HEK293 (cell line): ENCODE measurements at regions not wholly inside any gene's neighbourhood (a gene's known extent, or its start where the extent isn't known, plus 50 kb on each side); places are given as distances from the start of the nearest gene placed in this dataset.

Experiments used
- CTCF ChIA-PET: fragments of 350-600 bp; formaldehyde crosslinking; extraction: SDS; loops from one replicate; lab custom pipeline; 2021; ENCODE audit warnings: antibody characterized with exemption; lab: Yijun Ruan, JAX
- POLR2A ChIA-PET: fragments of 300-600 bp; formaldehyde crosslinking; extraction: SDS; loops from one replicate; lab custom pipeline; 2020; ENCODE audit warnings: antibody characterized with exemption, inconsistent platforms; lab: Yijun Ruan, JAX
- H3K27ac ChIP-seq: fragments of 200-500 bp; sonication (Bioruptor generic); 2 replicates; pipeline ENCODE4 v1.5.1; 2014; ENCODE audit warnings: low read depth, low read length, control low read depth, inconsistent platforms; ENCODE audit errors: extremely low read depth
- H3K36me3 ChIP-seq, 2 experiments: fragments of 200-500 bp in 1 of 2; sonication (Bioruptor generic) in 1 of 2; 1 replicate in 1 of 2; 2 replicates in 1 of 2; pipeline ENCODE4 v1.5.1; 2014 to 2017; ENCODE audit warnings: inconsistent platforms in 2 of 2, low read length in 2 of 2; ENCODE audit not compliant: control insufficient read depth in 2 of 2, insufficient read depth in 1 of 2
- H3K4me1 ChIP-seq: fragments of 200-500 bp; sonication (Bioruptor generic); 2 replicates; pipeline ENCODE4 v1.5.1; 2014; ENCODE audit warnings: mild to moderate bottlenecking, low read length, inconsistent platforms; ENCODE audit not compliant: control insufficient read depth, insufficient read depth
- H3K4me3 ChIP-seq: 2 replicates; pipeline ENCODE4 v1.5.1; 2011; ENCODE audit warnings: low read depth, mild to moderate bottlenecking, control low read depth, low read length, moderate library complexity
- H3K9me3 ChIP-seq: fragments of 200-500 bp; sonication (Bioruptor generic); 2 replicates; pipeline ENCODE4 v1.5.1; 2014; ENCODE audit warnings: low read depth, low read length, inconsistent platforms; ENCODE audit not compliant: control insufficient read depth, insufficient read depth
- HOXC10 ChIP-seq: sonication (generic); formaldehyde crosslinking; IDR thresholded peaks from 2 replicates; pipeline ENCODE4 v1.8.1; 2023; ENCODE audit warnings: mild to moderate bottlenecking, missing genetic modification reagents
- KLF7 ChIP-seq: fragments of 450-650 bp; formaldehyde crosslinking; IDR thresholded peaks from 2 replicates; pipeline ENCODE4 v1.5.1; 2016; ENCODE audit warnings: missing biosample characterization, missing genetic modification characterization, borderline replicate concordance
- REPIN1 ChIP-seq: fragments of 450-650 bp; formaldehyde crosslinking; IDR thresholded peaks from 2 replicates; pipeline ENCODE4 v1.5.1; 2017; ENCODE audit warnings: missing biosample characterization, missing genetic modification characterization, low read depth
- ZNF121 ChIP-seq: fragments of 450-650 bp; formaldehyde crosslinking; IDR thresholded peaks from 2 replicates; pipeline ENCODE4 v1.5.1; 2016; ENCODE audit warnings: missing biosample characterization, missing genetic modification characterization
- ZNF146 ChIP-seq: fragments of 450-650 bp; formaldehyde crosslinking; IDR thresholded peaks from 2 replicates; pipeline ENCODE4 v1.5.1; 2016; ENCODE audit warnings: missing biosample characterization, missing genetic modification characterization
- ZNF155 ChIP-seq: fragments of 450-650 bp; formaldehyde crosslinking; IDR thresholded peaks from 2 replicates; pipeline ENCODE4 v1.5.1; 2016; ENCODE audit warnings: missing biosample characterization, missing genetic modification characterization
- ZNF169 ChIP-seq: fragments of 450-650 bp; formaldehyde crosslinking; IDR thresholded peaks from 2 replicates; pipeline ENCODE4 v1.5.1; 2016; ENCODE audit warnings: missing biosample characterization, missing genetic modification characterization
- ZNF174 ChIP-seq: fragments of 450-650 bp; formaldehyde crosslinking; IDR thresholded peaks from 2 replicates; pipeline ENCODE4 v1.5.0; 2017; ENCODE audit warnings: missing biosample characterization, mild to moderate bottlenecking, missing genetic modification characterization
- ZNF184 ChIP-seq: fragments of 450-650 bp; IDR thresholded peaks from 2 replicates; pipeline ENCODE4 v1.5.1; 2018; ENCODE audit warnings: missing biosample characterization, mild to moderate bottlenecking, missing genetic modification characterization
- ZNF274 ChIP-seq, 2 experiments: fragments of 200-500 bp in 1 of 2; fragments of 450-650 bp in 1 of 2; sonication (Bioruptor generic) in 1 of 2; formaldehyde crosslinking in 1 of 2; IDR thresholded peaks; 2 replicates each; pipeline versions ENCODE4 v1.5.1 to v1.6.1; 2014 to 2016; ENCODE audit warnings: borderline replicate concordance in 1 of 2, inconsistent platforms in 1 of 2, low read length in 1 of 2, missing biosample characterization in 1 of 2, missing genetic modification characterization in 1 of 2
- ZNF311 ChIP-seq: fragments of 450-650 bp; formaldehyde crosslinking; IDR thresholded peaks from 2 replicates; pipeline ENCODE4 v1.5.1; 2017; ENCODE audit warnings: missing biosample characterization, missing genetic modification characterization, borderline replicate concordance
- ZNF416 ChIP-seq: fragments of 450-650 bp; formaldehyde crosslinking; IDR thresholded peaks from 2 replicates; pipeline ENCODE4 v1.5.1; 2016; ENCODE audit warnings: missing biosample characterization, missing genetic modification characterization
- ZNF488 ChIP-seq: fragments of 450-650 bp; formaldehyde crosslinking; IDR thresholded peaks from 2 replicates; pipeline ENCODE4 v1.5.1; 2016; ENCODE audit warnings: missing biosample characterization, missing genetic modification characterization
- ZNF544 ChIP-seq: fragments of 450-650 bp; formaldehyde crosslinking; IDR thresholded peaks from 2 replicates; pipeline ENCODE4 v1.5.0; 2017; ENCODE audit warnings: missing biosample characterization, missing genetic modification characterization
- ZNF548 ChIP-seq: fragments of 450-650 bp; formaldehyde crosslinking; IDR thresholded peaks from 2 replicates; pipeline ENCODE4 v1.5.1; 2016; ENCODE audit warnings: missing biosample characterization, missing genetic modification characterization
- ZNF560 ChIP-seq: fragments of 450-650 bp; formaldehyde crosslinking; IDR thresholded peaks from 2 replicates; pipeline ENCODE4 v1.5.1; 2017; ENCODE audit warnings: missing biosample characterization, missing genetic modification characterization, borderline replicate concordance
- ZNF561 ChIP-seq: fragments of 450-650 bp; IDR thresholded peaks from 2 replicates; pipeline ENCODE4 v1.5.1; 2018; ENCODE audit warnings: missing biosample characterization, missing genetic modification characterization, borderline replicate concordance
- ZNF624 ChIP-seq: fragments of 450-650 bp; formaldehyde crosslinking; IDR thresholded peaks from 2 replicates; pipeline ENCODE4 v1.5.1; 2017; ENCODE audit warnings: missing biosample characterization, missing genetic modification characterization
- ZNF654 ChIP-seq: fragments of 450-650 bp; formaldehyde crosslinking; IDR thresholded peaks from 2 replicates; pipeline ENCODE4 v1.5.1; 2016; ENCODE audit warnings: low read depth, missing biosample characterization, missing genetic modification characterization
- ZNF776 ChIP-seq: fragments of 450-650 bp; formaldehyde crosslinking; IDR thresholded peaks from 2 replicates; pipeline ENCODE4 v1.5.0; 2017; ENCODE audit warnings: missing biosample characterization, missing genetic modification characterization, borderline replicate concordance
- TF ChIP-seq, protein P1 (sequence below): fragments of 450-650 bp; formaldehyde crosslinking; IDR thresholded peaks from 2 replicates; pipeline ENCODE4 v1.5.1; 2016; ENCODE audit warnings: missing biosample characterization, missing genetic modification characterization
- TF ChIP-seq, protein P2 (sequence below): fragments of 450-650 bp; formaldehyde crosslinking; IDR thresholded peaks from 2 replicates; pipeline ENCODE4 v1.5.1; 2016; ENCODE audit warnings: missing biosample characterization, missing genetic modification characterization
- TF ChIP-seq, protein P3 (sequence below): fragments of 450-650 bp; formaldehyde crosslinking; IDR thresholded peaks from 2 replicates; pipeline ENCODE4 v1.5.1; 2016; ENCODE audit warnings: missing biosample characterization, missing genetic modification characterization

- no peaks in the 10 kb centered on the region for H3K36me3 ChIP-seq
- H3K27ac ChIP-seq: no peak overlapping the region
- TF ChIP-seq, protein P1, sequence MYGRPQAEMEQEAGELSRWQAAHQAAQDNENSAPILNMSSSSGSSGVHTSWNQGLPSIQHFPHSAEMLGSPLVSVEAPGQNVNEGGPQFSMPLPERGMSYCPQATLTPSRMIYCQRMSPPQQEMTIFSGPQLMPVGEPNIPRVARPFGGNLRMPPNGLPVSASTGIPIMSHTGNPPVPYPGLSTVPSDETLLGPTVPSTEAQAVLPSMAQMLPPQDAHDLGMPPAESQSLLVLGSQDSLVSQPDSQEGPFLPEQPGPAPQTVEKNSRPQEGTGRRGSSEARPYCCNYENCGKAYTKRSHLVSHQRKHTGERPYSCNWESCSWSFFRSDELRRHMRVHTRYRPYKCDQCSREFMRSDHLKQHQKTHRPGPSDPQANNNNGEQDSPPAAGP (tag by site-specific recombination): no peak
- no peak for TF ChIP-seq ZNF544
- TF ChIP-seq, protein P2, sequence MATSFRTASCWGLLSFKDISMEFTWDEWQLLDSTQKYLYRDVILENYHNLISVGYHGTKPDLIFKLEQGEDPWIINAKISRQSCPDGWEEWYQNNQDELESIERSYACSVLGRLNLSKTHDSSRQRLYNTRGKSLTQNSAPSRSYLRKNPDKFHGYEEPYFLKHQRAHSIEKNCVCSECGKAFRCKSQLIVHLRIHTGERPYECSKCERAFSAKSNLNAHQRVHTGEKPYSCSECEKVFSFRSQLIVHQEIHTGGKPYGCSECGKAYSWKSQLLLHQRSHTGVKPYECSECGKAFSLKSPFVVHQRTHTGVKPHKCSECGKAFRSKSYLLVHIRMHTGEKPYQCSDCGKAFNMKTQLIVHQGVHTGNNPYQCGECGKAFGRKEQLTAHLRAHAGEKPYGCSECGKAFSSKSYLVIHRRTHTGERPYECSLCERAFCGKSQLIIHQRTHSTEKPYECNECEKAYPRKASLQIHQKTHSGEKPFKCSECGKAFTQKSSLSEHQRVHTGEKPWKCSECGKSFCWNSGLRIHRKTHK (tag by site-specific recombination): no peak
- TF ChIP-seq HOXC10 (CRISPR knock-in tag): no peak
- TF ChIP-seq ZNF169 (tag by site-specific recombination): no peak
- no peak for TF ChIP-seq REPIN1 (tag by site-specific recombination)
- TF ChIP-seq KLF7 (tag by site-specific recombination): no peak
- no peak for TF ChIP-seq ZNF488 (tag by site-specific recombination)
- no peak for TF ChIP-seq ZNF155 (tag by site-specific recombination)
- TF ChIP-seq ZNF776 (tag by site-specific recombination): no peak
- no peak for TF ChIP-seq ZNF146
- no peak for TF ChIP-seq ZNF311 (tag by site-specific recombination)
- no peak for TF ChIP-seq ZNF274 (IDR thresholded peaks at IDR 0.05; ENCODE audit: low read length)
- no peak for TF ChIP-seq ZNF274 (tag by site-specific recombination; IDR thresholded peaks at IDR 0.05; ENCODE audit: borderline replicate concordance)
- TF ChIP-seq ZNF184 (tag by site-specific recombination): no peak
- TF ChIP-seq ZNF624: no peak
- TF ChIP-seq ZNF560 (tag by site-specific recombination): no peak
- no peak for TF ChIP-seq ZNF121
- no peak for TF ChIP-seq ZNF561
- TF ChIP-seq ZNF548 (tag by site-specific recombination): no peak
- no peaks in the 10 kb centered on the region for H3K9me3 ChIP-seq
- ChIA-PET POLR2A (interaction anchor here (1.3 kb wide), 1 partner anchor 573 kb away, joined by 3 read pairs; no protein-coding TSS in a partner anchor), CTCF (interaction anchor here (0.6 to 2.3 kb wide), 26 partner anchors 9 to 563 kb away, joined by 3 to 28 read pairs (median 4); partner anchors contain the start of gene ACKR3)
- no peaks in the 10 kb centered on the region for H3K4me1 ChIP-seq
- no peak overlapping the region for H3K4me3 ChIP-seq
Measured at GRCh38 chr2:236512267-236512666, 57.4 kb upstream of the ACKR3 start.

- Histone ChIP-seq H3K4me1 (no peaks in the 10 kb centered on the region), H3K36me3 (no peaks in the 10 kb centered on the region), H3K4me3 (no peak overlapping the region), H3K9me3 (no peaks in the 10 kb centered on the region), H3K27ac (no peak overlapping the region)
- ChIA-PET POLR2A (interaction anchor here (1.3 kb wide), 1 partner anchor 572 kb away, joined by 3 read pairs; no protein-coding TSS in a partner anchor), CTCF (interaction anchor here (0.7 to 2.3 kb wide), 30 partner anchors 9 to 738 kb away, joined by 3 to 28 read pairs (median 4); partner anchors contain the start of gene ACKR3)
- TF ChIP-seq ZNF416 (tag by site-specific recombination) (no peak), ZNF174 (tag by site-specific recombination) (no peak), ZNF654 (tag by site-specific recombination) (peak; percentile 37)
- TF ChIP-seq, protein P3, sequence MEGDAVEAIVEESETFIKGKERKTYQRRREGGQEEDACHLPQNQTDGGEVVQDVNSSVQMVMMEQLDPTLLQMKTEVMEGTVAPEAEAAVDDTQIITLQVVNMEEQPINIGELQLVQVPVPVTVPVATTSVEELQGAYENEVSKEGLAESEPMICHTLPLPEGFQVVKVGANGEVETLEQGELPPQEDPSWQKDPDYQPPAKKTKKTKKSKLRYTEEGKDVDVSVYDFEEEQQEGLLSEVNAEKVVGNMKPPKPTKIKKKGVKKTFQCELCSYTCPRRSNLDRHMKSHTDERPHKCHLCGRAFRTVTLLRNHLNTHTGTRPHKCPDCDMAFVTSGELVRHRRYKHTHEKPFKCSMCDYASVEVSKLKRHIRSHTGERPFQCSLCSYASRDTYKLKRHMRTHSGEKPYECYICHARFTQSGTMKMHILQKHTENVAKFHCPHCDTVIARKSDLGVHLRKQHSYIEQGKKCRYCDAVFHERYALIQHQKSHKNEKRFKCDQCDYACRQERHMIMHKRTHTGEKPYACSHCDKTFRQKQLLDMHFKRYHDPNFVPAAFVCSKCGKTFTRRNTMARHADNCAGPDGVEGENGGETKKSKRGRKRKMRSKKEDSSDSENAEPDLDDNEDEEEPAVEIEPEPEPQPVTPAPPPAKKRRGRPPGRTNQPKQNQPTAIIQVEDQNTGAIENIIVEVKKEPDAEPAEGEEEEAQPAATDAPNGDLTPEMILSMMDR (tag by site-specific recombination): peak; percentile 55; the same call in 1 of the 2 replicates
Measured at GRCh38 chr2:236512902-236513435, 56.7 kb upstream of the ACKR3 start.
